ENCODE measurements at regions not wholly inside any gene's neighbourhood (a gene's known extent, or its start where the extent isn't known, plus 50 kb on each side); places are given as distances from the start of the nearest gene placed in this dataset.

DNA sequence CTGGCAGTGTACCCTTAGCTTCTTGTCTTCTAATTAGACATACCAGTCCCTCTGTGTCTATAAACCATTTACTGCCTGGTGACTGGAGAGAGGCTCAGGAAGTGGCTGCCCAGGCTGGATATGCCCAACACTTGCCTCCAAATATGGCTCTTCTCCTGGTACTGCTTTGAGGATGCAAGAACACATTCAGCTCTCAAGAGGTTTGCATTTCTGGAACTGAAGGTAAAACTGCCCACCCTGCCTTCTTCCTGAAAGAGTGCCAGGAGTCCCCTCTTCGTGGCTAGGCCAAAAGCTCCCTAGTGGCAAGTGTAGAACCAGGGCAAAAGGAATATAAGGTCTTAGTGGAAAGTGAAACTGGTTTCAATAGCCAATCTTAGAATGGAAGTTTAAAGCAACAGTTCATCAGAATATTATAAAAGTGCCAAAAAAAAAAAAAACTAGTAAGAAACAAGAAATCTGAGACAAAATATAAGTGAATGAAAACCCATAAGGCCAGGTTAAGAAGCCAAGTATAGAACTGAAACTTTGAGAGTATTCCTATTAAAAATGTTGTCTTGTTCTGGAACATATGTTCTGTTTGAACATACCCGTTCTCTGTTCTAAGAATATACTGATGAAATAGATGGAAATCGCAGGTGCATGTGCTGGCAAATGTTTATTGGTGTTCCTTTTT is 77.2 kb upstream of the CTTNBP2NL start:
- TF ChIP-seq TEAD4 (IDR thresholded peaks at IDR 0.05; ENCODE audit: low read length) (no peak), TEAD4 (CRISPR knock-in tag; IDR thresholded peaks at IDR 0.05; ENCODE audit: borderline replicate concordance) (no peak), ZNF583 (CRISPR knock-in tag; IDR thresholded peaks at IDR 0.05) (no peak; the same call in 1 of the 2 replicates), MXI1 (IDR thresholded peaks at IDR 0.05; ENCODE audit: low read depth, low read length) (no peak), POLR2A (conservative IDR thresholded peaks at IDR 0.05) (no peak), FOXK2 (conservative IDR thresholded peaks at IDR 0.05 in 1 of 2, IDR thresholded peaks at IDR 0.05 in 1 of 2; ENCODE audit: low read depth in 2 of 2) (no peak), ZNF445 (CRISPR knock-in tag; IDR thresholded peaks at IDR 0.05; ENCODE audit: low read depth) (no peak), CCAR2 (IDR thresholded peaks at IDR 0.05; ENCODE audit: low read depth, low read length) (no peak), FOSL1 (tag; conservative IDR thresholded peaks at IDR 0.05) (peak; percentile 73), ZNF551 (CRISPR knock-in tag; IDR thresholded peaks at IDR 0.05) (no peak)

All from K562 (cell line).